ENCODE measurements at regions not wholly inside any gene's neighbourhood (a gene's known extent, or its start where the extent isn't known, plus 50 kb on each side); places are given as distances from the start of the nearest gene placed in this dataset.

DNA sequence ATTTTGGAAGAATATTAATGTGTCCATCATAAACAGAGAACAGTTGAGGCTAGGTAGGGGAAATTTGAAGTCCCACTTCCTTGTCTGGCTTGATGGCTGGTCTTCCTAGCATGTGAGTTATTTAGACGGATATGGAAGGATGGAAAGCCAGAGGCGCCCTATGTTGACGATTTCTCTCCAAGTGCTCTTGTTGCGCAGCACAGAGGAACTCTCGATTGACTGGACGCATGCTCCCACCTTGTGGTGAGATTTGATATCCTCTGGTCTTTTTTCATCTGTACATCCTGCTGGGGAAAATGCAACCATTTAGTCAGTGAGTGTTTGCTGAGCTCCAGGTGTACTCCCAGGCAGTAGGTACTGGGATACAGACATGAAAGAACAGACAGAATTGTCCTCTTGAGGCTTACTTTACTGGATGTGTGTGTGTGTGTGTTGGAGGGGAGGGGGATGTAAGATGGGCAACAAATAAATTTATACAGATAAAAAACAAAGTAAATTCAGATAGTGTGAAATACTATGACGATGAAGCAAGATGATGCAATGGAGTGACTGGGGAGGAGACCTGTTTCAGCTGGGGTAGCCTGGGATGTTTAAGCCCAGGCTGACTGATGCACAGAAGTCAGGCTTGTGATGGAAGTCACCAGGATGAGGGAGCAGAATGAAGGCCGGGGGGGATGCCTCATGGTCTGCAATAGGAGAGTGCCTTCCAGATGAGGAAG, 137.2 kb downstream of the TRIM43 start:
- no peak overlapping the region for H3K9ac ChIP-seq (ENCODE audit: low read length)
- H3K4me1 ChIP-seq (ENCODE audit: insufficient read depth, low read length, severe bottlenecking), result no peaks in the 10 kb centered on the region
- H3K4me3 ChIP-seq (ENCODE audit: low read depth, low read length, poor library complexity, severe bottlenecking), result no peak overlapping the region
- H3K9me3 ChIP-seq (ENCODE audit: low read length), result no peaks in the 10 kb centered on the region
- no peaks in the 10 kb centered on the region for H3F3A ChIP-seq (ENCODE audit: insufficient read depth, low read length)
- no peaks in the 10 kb centered on the region for H3K9me2 ChIP-seq (ENCODE audit: low read depth, low read length)
- H3K79me2 ChIP-seq (ENCODE audit: insufficient read depth, low read length), result no peaks in the 10 kb centered on the region
- no peaks in the 10 kb centered on the region for H4K20me1 ChIP-seq (ENCODE audit: insufficient read depth, low read length)
- H3K4me2 ChIP-seq (ENCODE audit: low read length), result no peak overlapping the region
- H2AFZ ChIP-seq (ENCODE audit: low read length), result no peak overlapping the region
- H3K36me3 ChIP-seq (ENCODE audit: insufficient read depth, low read length), result no peaks in the 10 kb centered on the region
- no peak for TF ChIP-seq EZH2 (IDR thresholded peaks at IDR 0.05; ENCODE audit: borderline replicate concordance, low read length)
- TF ChIP-seq, protein P1, sequence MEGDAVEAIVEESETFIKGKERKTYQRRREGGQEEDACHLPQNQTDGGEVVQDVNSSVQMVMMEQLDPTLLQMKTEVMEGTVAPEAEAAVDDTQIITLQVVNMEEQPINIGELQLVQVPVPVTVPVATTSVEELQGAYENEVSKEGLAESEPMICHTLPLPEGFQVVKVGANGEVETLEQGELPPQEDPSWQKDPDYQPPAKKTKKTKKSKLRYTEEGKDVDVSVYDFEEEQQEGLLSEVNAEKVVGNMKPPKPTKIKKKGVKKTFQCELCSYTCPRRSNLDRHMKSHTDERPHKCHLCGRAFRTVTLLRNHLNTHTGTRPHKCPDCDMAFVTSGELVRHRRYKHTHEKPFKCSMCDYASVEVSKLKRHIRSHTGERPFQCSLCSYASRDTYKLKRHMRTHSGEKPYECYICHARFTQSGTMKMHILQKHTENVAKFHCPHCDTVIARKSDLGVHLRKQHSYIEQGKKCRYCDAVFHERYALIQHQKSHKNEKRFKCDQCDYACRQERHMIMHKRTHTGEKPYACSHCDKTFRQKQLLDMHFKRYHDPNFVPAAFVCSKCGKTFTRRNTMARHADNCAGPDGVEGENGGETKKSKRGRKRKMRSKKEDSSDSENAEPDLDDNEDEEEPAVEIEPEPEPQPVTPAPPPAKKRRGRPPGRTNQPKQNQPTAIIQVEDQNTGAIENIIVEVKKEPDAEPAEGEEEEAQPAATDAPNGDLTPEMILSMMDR (IDR thresholded peaks at IDR 0.05; ENCODE audit: low read length), result peak; percentile 48; the same call in 1 of the 2 replicates
- H3K27me3 ChIP-seq (ENCODE audit: insufficient read depth, low read length), result no peaks in the 10 kb centered on the region
- H3K27ac ChIP-seq (ENCODE audit: low read depth, low read length, poor library complexity, severe bottlenecking), result no peak overlapping the region

DNA sequence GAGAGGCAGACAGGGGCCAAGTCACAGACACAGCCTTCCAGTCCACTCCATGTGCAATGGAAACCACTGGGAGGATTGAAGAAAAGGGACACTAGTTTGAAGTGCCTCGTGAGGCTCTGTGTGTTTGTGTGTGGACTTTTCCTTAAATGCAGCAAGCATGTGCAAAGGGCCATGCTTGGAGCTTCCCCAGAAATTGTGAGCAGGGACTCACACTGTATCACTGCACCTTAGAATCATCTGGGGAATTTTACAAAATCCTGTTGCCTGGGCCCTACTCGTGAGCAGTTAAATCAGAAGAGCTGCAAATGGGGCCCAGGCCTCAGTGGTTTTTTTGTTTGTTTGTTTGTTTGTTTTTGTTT, 137.8 kb downstream of the TRIM43 start:
- TF ChIP-seq EZH2 (IDR thresholded peaks at IDR 0.05; ENCODE audit: borderline replicate concordance, low read length), result no peak
- TF ChIP-seq, protein P1 (IDR thresholded peaks at IDR 0.05; ENCODE audit: low read length), result no peak
- Histone ChIP-seq H3K27ac (ENCODE audit: low read depth, low read length, poor library complexity, severe bottlenecking) (no peak overlapping the region), H3K9me2 (ENCODE audit: low read depth, low read length) (no peaks in the 10 kb centered on the region), H2AFZ (ENCODE audit: low read length) (no peak overlapping the region), H3K79me2 (ENCODE audit: insufficient read depth, low read length) (no peaks in the 10 kb centered on the region), H3K4me2 (ENCODE audit: low read length) (no peak overlapping the region), H3K4me3 (ENCODE audit: low read depth, low read length, poor library complexity, severe bottlenecking) (no peak overlapping the region), H3K9me3 (ENCODE audit: low read length) (no peaks in the 10 kb centered on the region), H3K36me3 (ENCODE audit: insufficient read depth, low read length) (no peaks in the 10 kb centered on the region), H4K20me1 (ENCODE audit: insufficient read depth, low read length) (no peaks in the 10 kb centered on the region), H3F3A (ENCODE audit: insufficient read depth, low read length) (no peaks in the 10 kb centered on the region), H3K4me1 (ENCODE audit: insufficient read depth, low read length, severe bottlenecking) (no peaks in the 10 kb centered on the region), H3K27me3 (ENCODE audit: insufficient read depth, low read length) (no peaks in the 10 kb centered on the region), H3K9ac (ENCODE audit: low read length) (no peak overlapping the region)

DNA sequence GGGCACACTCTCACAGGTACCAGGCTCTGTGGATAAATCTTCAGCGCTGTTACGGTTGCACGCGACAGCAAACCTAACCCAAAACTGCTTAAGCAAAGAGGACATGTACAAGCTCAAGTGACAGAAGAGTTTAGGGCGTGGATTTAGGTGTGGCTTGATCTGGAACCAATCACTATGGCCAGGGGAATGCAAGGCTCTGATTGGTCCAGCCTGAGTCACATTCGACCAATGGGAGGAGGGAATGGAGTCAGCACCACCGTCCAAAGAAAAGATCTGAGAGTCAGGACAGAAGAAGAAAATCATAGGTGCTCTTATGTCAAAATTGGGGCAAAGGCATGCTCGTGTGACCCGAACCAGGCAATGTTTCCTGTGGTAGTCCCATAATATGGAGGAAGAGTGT, 139.0 kb downstream of the TRIM43 start:
- Histone ChIP-seq H2AFZ (ENCODE audit: low read length) (no peak overlapping the region), H3K9me3 (ENCODE audit: low read length) (no peaks in the 10 kb centered on the region), H3K9me2 (ENCODE audit: low read depth, low read length) (no peaks in the 10 kb centered on the region), H3K79me2 (ENCODE audit: insufficient read depth, low read length) (no peaks in the 10 kb centered on the region), H3K27me3 (ENCODE audit: insufficient read depth, low read length) (no peaks in the 10 kb centered on the region), H3K27ac (ENCODE audit: low read depth, low read length, poor library complexity, severe bottlenecking) (no peak overlapping the region), H3K4me2 (ENCODE audit: low read length) (no peak overlapping the region), H3K4me3 (ENCODE audit: low read depth, low read length, poor library complexity, severe bottlenecking) (no peak overlapping the region), H3F3A (ENCODE audit: insufficient read depth, low read length) (no peaks in the 10 kb centered on the region), H4K20me1 (ENCODE audit: insufficient read depth, low read length) (no peaks in the 10 kb centered on the region), H3K36me3 (ENCODE audit: insufficient read depth, low read length) (no peaks in the 10 kb centered on the region), H3K4me1 (ENCODE audit: insufficient read depth, low read length, severe bottlenecking) (no peaks in the 10 kb centered on the region), H3K9ac (ENCODE audit: low read length) (no peak overlapping the region)
- no peak for TF ChIP-seq EZH2 (IDR thresholded peaks at IDR 0.05; ENCODE audit: borderline replicate concordance, low read length)
- TF ChIP-seq, protein P1 (IDR thresholded peaks at IDR 0.05; ENCODE audit: low read length), result no peak
